Heart left ventricle (tissue), 16 donors: ENCODE measurements at regions not wholly inside any gene's neighbourhood (a gene's known extent, or its start where the extent isn't known, plus 50 kb on each side); places are given as distances from the start of the nearest gene placed in this dataset.
"Not testable (repeated sequence)": the region's sequence is repeated elsewhere in the genome, so short reads cannot be mapped to it uniquely, and the experiment has no call there.

Experiments
- ATAC-seq, 4 donors: fragments of 200-7000 bp; cut with Tn5 transposase; one replicate each; pipeline ENCODE4 v1.9.1; 2020 to 2022; ENCODE audit warnings: moderate library complexity in 4 of 4, mild to moderate bottlenecking in 3 of 4, moderate number of reproducible peaks in 1 of 4
- DNase-seq, 5 donors: peaks; one replicate each; pipeline ENCODE4 v3.0.0-alpha.2; 2020
- H3K27ac ChIP-seq, 12 donors: fragments of 200-600 bp; sonication (generic) in 4 of 12; one replicate each; pipeline versions ENCODE4 v1.5.0 to v1.8.0; 2016 to 2022; ENCODE audit warnings: mild to moderate bottlenecking in 2 of 12
- H3K27me3 ChIP-seq, 9 donors: fragments of 200-600 bp; sonication (generic) in 2 of 9; one replicate each; pipeline versions ENCODE4 v1.5.1 to v1.8.0; 2016 to 2022; ENCODE audit warnings: mild to moderate bottlenecking in 3 of 9
- H3K36me3 ChIP-seq, 9 donors: fragments of 200-600 bp; sonication (generic) in 2 of 9; one replicate each; pipeline versions ENCODE4 v1.5.0 to v1.8.0; 2018 to 2022; ENCODE audit warnings: mild to moderate bottlenecking in 2 of 9
- H3K4me1 ChIP-seq, 12 donors: fragments of 200-600 bp; sonication (generic) in 4 of 12; one replicate each; pipeline versions ENCODE4 v1.5.0 to v1.8.0; 2016 to 2022; ENCODE audit warnings: mild to moderate bottlenecking in 3 of 12
- H3K4me3 ChIP-seq, 12 donors: fragments of 200-600 bp; sonication (generic) in 4 of 12; one replicate each; pipeline versions ENCODE4 v1.5.0 to v1.8.0; 2017 to 2022; ENCODE audit warnings: mild to moderate bottlenecking in 9 of 12, moderate library complexity in 4 of 12
- H3K9me3 ChIP-seq, 12 donors: fragments of 200-600 bp; sonication (generic) in 4 of 12; one replicate each; pipeline versions ENCODE4 v1.5.0 to v1.8.0; 2016 to 2022; ENCODE audit warnings: mild to moderate bottlenecking in 1 of 12
- WGBS, 4 donors: extraction: QIAGEN DNeasy Blood & Tissue Kit in 2 of 4; methylation state at CpG; one replicate each; pipeline versions ENCODE4 v1.1.5 to v1.1.7; 2013 to 2018; 5-methylcytosine and 5-hydroxymethylcytosine counted together
- intact Hi-C, 10 donors: fragments of 100-400 bp; cut with DNase I; formaldehyde crosslinking; loops; one replicate each; pipeline versions ENCODE4 v1.11.1 to v1.14.2; 2022
- donor health status: ischemic (EF 13 %, LVEDD 7.1; RV severe dilation, severe dysfunction).
- donor health status: healthy with polysubstance abuse.
- donor health status: DM: no; HTN: yes; CAD: no.
- donor health status: DM: no; HTN: no; CAD: no.
- donor health status: ischemic (EF 25% LVEDD 6.9; RV normal size, moderate dysfunction).
- donor health status: ischemic (EF 25% LVEDD 5.7; RV mildly dilated, moderate dysfunction).
- donor health status: healthy.
- donor health status: DM: yes; HTN: yes; CAD: no.
- donor health status: ischemic (EF 35%, LVEDD 5.7; RV mildly dilated, moderate dysfunction).
- donor health status: nonischemic (EF 11% LVEDD 7.7; RV severe dilation, severe dysfunction).
- donor health status: DM: yes; HTN: yes; CAD: no.
- donor health status: PGD.
- donor health status: ischemic (EF 29% LVEDD 5.4; RV normal size, mild dysfunction).
- donor health status: nonischemic (EF 23%, LVEDD 6.1; RV moderate dilation, normal function).

DNA sequence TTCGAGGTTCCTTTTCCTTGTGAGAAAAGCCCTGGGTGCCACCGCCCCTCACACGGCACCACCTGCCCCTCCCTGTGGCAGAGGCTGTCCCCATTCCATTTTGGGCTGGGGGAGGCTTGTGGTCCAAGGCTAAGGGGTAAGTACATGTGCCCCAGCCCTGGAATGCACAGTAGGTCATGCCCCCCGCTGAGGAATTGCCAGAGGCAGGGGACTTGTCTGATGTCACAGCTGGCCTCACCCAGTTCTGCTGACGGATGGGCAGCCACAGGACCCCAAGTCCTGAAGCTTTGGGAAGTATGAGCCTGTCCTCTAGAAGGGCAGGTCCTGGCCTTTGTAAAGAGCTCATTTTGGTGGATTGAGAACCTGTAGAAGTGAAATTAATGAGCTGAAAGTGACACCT is 119.3 kb downstream of the NPIPB11 start:
- DNase-seq, H3K27me3 ChIP-seq, H3K27ac ChIP-seq, intact Hi-C loops, H3K4me3 ChIP-seq, ATAC-seq, H3K36me3 ChIP-seq, H3K9me3 ChIP-seq: not testable (repeated sequence)
- 84 to 100% (median 96%) methylated on average over 2 to 5 of the region's 5 CpGs; no CpG with 5 or more reads in 1 of the 4 donors for WGBS, 4 donors
- H3K4me1 ChIP-seq = peaks cover 0 to 56% (median 31%) of the 10 kb centered on the region in 12 donors

GRCh38 chr16:29286796-29287195 is 119.7 kb downstream of the NPIPB11 start:
- H3K4me3 ChIP-seq, ATAC-seq, H3K27ac ChIP-seq, DNase-seq, H3K36me3 ChIP-seq, intact Hi-C loops, H3K9me3 ChIP-seq, H3K27me3 ChIP-seq: not testable (repeated sequence)
- WGBS, 4 donors = 85 to 96% (median 92%) methylated on average over 18 of the region's 19 CpGs
- H3K4me1 ChIP-seq = peaks cover 0 to 52% (median 27%) of the 10 kb centered on the region in 12 donors

- intact Hi-C loops, H3K36me3 ChIP-seq, ATAC-seq, H3K9me3 ChIP-seq, DNase-seq, H3K4me3 ChIP-seq, H3K27ac ChIP-seq, H3K27me3 ChIP-seq: not testable (repeated sequence)
- WGBS, 4 donors = 82 to 97% (median 93%) methylated on average over 15 of the region's 15 CpGs
- peaks cover 0 to 45% (median 21%) of the 10 kb centered on the region in 12 donors for H3K4me1 ChIP-seq
Measured at GRCh38 chr16:29286161-29286560, 120.3 kb downstream of the NPIPB11 start.

DNA sequence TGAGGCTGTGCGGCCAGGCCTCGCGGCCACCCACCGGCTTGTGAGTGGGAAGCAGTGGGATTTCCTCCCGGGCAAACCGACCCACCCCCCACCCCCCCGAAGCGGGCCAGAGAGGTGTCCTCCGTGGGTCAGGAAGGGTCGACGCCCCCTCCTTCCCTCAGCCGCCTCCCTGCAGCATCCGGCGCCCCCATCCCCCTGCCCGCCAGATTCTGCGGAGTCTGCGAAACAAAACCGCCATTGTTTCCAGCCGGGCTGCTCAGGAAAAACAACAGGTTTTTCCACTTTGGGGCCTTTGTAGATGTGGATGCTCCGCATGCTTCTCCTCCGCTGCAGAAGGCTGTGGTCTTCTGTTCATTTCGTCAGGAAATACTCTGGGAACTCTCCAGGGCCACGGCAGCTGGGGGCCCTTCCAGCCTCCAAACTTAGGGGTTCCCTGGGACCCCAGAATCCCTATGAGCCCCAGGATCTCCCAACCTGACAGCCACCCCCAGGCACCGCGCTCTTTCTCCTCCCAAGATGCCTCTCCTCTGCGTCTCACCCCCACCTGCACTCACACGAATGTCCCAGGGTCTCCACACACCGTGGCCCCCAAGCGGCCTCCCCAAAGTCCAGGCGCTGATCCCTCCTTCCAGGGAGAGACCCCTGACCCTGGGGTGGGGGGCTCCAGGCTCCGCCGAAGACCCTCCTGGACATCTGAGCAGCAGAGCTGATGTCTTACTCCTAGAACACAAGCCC is 121.2 kb downstream of the NPIPB11 start:
- peaks cover 0 to 15% (median 0%) of the 10 kb centered on the region in 12 donors for H3K9me3 ChIP-seq
- WGBS, 4 donors = 46 to 71% (median 57%) methylated on average over 16 to 32 of the region's 32 CpGs
- H3K36me3 ChIP-seq, H3K27me3 ChIP-seq, intact Hi-C loops: not testable (repeated sequence)
- peaks cover 0 to 41% (median 19%) of the 10 kb centered on the region in 12 donors for H3K4me1 ChIP-seq
- peak overlapping the region in 4 of 12 donors; percentile 23 to 59 (median 41) for H3K27ac ChIP-seq
- ATAC-seq (peak in 1 of 4 donors; percentile 32), DNase-seq (peak in 1 of 5 donors; percentile 34)
- H3K4me3 ChIP-seq = peak overlapping the region in 2 of 12 donors; percentile 5 to 28

DNA sequence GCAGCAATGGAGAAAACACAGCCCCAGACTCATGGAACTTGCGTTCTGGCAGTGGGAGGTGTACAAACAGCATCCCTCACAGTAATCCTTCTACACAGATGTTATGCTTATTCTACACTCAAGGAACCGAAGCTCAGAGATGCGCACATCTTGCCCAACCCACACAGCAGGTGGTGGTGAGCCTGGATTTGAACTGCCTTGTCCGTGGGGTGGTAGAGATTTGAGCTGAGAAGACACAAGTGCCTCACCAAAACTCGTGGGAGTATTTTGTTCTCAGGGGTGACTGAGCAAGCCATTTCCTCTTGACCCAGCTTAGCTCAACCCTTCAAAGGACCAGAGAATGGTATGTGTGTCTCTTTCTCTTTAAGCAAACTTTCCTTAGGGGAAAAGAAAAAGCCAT is 121.8 kb downstream of the NPIPB11 start:
- Histone ChIP-seq H3K9me3 (peaks cover 0 to 15% (median 0%) of the 10 kb centered on the region in 12 donors), H3K27ac (peak overlapping the region in 3 of 12 donors; percentile 39 to 59 (median 43)), H3K4me3 (peak overlapping the region in 1 of 12 donors; percentile 28), H3K4me1 (peaks cover 0 to 35% (median 15%) of the 10 kb centered on the region in 12 donors)
- H3K27me3 ChIP-seq, intact Hi-C loops, DNase-seq, H3K36me3 ChIP-seq, ATAC-seq: not testable (repeated sequence)
- WGBS, 4 donors = 60 to 82% (median 79%) methylated on average over 5 of the region's 5 CpGs

DNA sequence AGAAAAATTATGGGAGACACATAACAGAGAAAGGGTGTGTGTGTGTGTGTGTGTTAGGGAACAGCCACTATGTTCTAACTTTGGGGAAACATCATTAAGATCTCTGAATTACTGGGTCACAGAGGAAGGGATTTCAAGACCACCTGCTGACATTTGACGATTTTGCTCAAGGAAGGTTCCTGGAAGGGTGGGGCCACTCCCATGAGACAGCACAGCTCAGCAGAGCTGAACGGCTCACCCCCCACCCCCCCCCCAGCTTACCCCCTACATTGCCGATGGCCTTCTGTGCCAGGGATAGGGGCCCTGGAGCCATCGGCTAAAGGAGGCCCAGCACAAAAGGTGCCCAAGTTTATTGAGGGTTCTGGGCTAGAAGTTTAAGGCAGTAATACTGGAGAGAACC is 122.4 kb downstream of the NPIPB11 start:
- H3K27me3 ChIP-seq, DNase-seq, ATAC-seq, H3K36me3 ChIP-seq, H3K27ac ChIP-seq, H3K4me3 ChIP-seq, intact Hi-C loops: not testable (repeated sequence)
- Histone ChIP-seq H3K4me1 (peaks cover 0 to 29% (median 11%) of the 10 kb centered on the region in 12 donors), H3K9me3 (peaks cover 0 to 15% (median 0%) of the 10 kb centered on the region in 12 donors)
- 36 to 81% (median 71%) methylated on average over 1 to 4 of the region's 4 CpGs for WGBS, 4 donors

DNA sequence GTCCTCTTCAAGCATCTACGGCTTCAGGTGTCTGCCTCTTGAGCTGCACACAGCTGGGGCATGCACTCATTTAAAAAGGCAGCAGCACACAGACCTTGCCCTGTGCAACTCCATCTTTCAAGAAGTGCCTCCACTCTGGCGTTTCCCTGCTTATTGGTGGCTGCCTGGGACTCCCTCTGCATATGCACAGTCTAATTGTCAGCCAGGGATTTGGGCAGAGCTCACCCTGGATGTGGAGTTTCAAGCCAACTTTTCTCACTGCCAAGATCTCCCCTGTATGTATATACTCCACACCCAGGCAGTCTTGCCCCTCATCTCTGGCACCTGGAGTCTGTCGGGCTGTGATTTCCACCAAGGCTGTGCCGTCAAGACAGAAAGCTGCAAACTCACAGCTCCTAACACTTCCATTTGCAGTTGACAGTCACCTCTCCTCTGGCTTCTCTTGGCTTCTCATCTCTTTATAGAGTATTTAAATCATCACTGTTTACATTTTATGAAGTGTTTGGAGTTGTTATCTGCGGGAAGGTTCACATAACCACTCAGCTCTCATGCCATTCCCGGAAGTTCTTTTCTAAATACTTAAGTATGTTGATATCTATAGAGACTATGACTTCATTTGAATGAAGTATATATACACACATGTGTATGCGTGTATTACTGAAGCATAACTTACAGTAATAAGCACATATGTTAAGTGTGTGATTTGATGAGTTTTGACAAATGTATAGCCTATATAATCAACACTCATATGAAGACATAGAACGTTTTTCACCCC is 128.2 kb downstream of the NPIPB11 start:
- H3K27ac ChIP-seq, H3K36me3 ChIP-seq, H3K4me3 ChIP-seq, DNase-seq, intact Hi-C loops, H3K27me3 ChIP-seq, H3K4me1 ChIP-seq: not testable (repeated sequence)
- peak in 1 of 4 donors; percentile 21 for ATAC-seq
- H3K9me3 ChIP-seq = peaks cover 0 to 19% (median 0%) of the 10 kb centered on the region in 12 donors
- 73 to 79% (median 77%) methylated on average over 4 of the region's 8 CpGs for WGBS, 4 donors

DNA sequence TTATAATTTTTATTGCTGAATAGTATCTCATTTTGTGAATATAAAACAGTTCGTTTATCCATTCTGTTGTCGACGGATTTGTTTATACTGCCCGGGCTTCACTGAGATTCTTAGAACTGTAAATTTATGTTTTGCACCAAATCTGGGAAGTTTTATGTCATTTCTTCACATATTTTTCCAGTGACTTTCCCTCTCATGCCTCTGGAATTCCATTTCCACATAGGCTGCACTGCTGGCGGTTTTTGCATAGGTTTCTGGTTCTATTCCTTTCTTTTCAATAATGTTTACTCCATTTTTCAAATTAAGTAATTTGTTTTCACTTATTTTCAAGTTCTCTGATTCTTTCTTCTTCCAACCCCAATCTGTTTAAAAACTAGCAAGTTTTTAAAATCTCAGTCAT is 130.1 kb downstream of the NPIPB11 start:
- DNase-seq, H3K36me3 ChIP-seq, H3K4me3 ChIP-seq, H3K27ac ChIP-seq, H3K27me3 ChIP-seq, ATAC-seq, intact Hi-C loops: not testable (repeated sequence)
- H3K4me1 ChIP-seq = peaks cover 0 to 16% (median 5%) of the 10 kb centered on the region in 12 donors
- 72 to 93% (median 84%) methylated on average over 5 of the region's 5 CpGs for WGBS, 4 donors
- H3K9me3 ChIP-seq = peaks cover 0 to 15% (median 0%) of the 10 kb centered on the region in 12 donors

DNA sequence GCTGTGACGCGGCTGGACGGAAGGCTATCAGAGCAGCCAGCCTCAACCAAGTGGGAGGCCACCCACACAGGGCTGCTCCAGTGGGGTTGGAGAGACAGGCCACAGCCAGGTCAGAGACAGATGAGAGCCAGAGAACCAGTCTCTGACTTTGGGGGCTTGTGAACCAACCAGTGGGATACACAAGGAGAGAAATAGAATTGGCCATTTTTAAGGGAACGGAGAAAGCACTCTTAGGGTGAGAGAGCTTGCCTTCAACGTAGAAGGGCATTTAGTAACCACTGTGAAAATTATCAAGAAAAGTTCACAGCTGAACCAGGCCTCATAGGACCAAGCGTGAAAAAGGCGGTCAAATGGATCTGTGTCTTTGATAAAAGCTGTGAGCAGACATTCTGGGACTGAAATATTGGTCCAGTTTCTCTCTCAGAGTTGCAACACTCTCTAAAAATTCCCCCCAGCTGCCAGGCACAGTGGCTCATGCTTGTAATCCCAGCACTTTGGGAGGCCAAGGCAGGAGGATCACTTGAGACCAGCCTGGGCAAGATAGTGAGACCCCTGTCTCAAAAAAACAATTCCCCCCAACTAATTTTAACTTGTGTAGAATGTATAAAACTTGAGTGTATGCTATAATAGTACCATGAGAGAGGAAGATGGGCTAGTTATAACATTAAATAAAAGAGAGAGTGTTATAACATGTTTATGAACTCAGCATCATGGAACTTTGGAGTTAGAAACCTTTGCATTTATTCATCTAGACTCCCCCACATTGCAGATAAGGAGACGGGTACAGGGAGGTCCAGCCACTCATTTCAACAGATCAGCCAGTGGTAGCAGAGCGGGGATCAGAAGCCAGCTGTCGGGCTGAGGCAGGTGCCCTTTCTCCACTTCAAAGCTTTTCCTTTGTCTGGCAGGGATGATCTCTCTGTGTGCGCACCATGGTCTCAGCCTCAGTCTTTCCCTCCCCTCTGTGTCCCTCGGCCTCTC is 132.2 kb downstream of the NPIPB11 start:
- peak overlapping the region in 3 of 12 donors; percentile 13 to 30 (median 20) for H3K27ac ChIP-seq
- peak in 3 of 4 donors; percentile 3 to 17 (median 5) for ATAC-seq
- H3K9me3 ChIP-seq, H3K4me3 ChIP-seq, DNase-seq, intact Hi-C loops, H3K36me3 ChIP-seq, H3K27me3 ChIP-seq: not testable (repeated sequence)
- peaks cover 0 to 20% (median 6%) of the 10 kb centered on the region in 12 donors for H3K4me1 ChIP-seq
- 76 to 89% (median 87%) methylated on average over 11 to 12 of the region's 12 CpGs for WGBS, 4 donors
